Astrocyte (in vitro differentiated cells and primary cell): ENCODE measurements at regions not wholly inside any gene's neighbourhood (a gene's known extent, or its start where the extent isn't known, plus 50 kb on each side); places are given as distances from the start of the nearest gene placed in this dataset.

ENCODE experiments used
- DNase-seq: peaks from one replicate; pipeline ENCODE4 v3.0.0-alpha.2; 2010; ENCODE audit warnings: low read depth
- FAIRE-seq: peaks from 2 replicates; lab custom pipeline; 2011; peaks lifted over from hg19 to GRCh38; lab: Jason Lieb, UNC
- H2AFZ ChIP-seq: 2 replicates; pipeline ENCODE4 v1.6.0; 2012; ENCODE audit warnings: low read depth, low read length, inconsistent platforms
- H3K27ac ChIP-seq: 2 replicates; pipeline ENCODE4 v1.5.1; 2011; ENCODE audit warnings: low read depth, low read length, inconsistent platforms
- H3K27me3 ChIP-seq: 2 replicates; pipeline ENCODE4 v1.6.0; 2011; ENCODE audit warnings: low read length, inconsistent platforms; ENCODE audit not compliant: insufficient read depth
- H3K36me3 ChIP-seq: 2 replicates; pipeline ENCODE4 v1.5.1; 2011; ENCODE audit warnings: low read length, inconsistent platforms; ENCODE audit not compliant: insufficient read depth
- H3K4me1 ChIP-seq: 2 replicates; pipeline ENCODE4 v1.5.1; 2011; ENCODE audit warnings: low read length, inconsistent platforms; ENCODE audit not compliant: insufficient read depth
- H3K4me2 ChIP-seq: 2 replicates; pipeline ENCODE4 v1.6.0; 2012; ENCODE audit warnings: low read length, inconsistent platforms
- H3K4me3 ChIP-seq: 2 replicates; pipeline ENCODE4 v1.5.1; 2011; ENCODE audit warnings: low read depth, mild to moderate bottlenecking, low read length, inconsistent platforms; ENCODE audit not compliant: insufficient read depth
- H3K79me2 ChIP-seq: 2 replicates; pipeline ENCODE4 v1.6.0; 2012; ENCODE audit warnings: mild to moderate bottlenecking, low read length, inconsistent platforms; ENCODE audit not compliant: insufficient read depth
- H3K9ac ChIP-seq: 2 replicates; pipeline ENCODE4 v1.6.0; 2012; ENCODE audit warnings: mild to moderate bottlenecking, low read length, inconsistent platforms
- H3K9me3 ChIP-seq: 2 replicates; pipeline ENCODE4 v1.5.1; 2012; ENCODE audit warnings: low read depth, mild to moderate bottlenecking, low read length, inconsistent platforms; ENCODE audit not compliant: insufficient read depth
- H4K20me1 ChIP-seq: 2 replicates; pipeline ENCODE4 v1.6.0; 2012; ENCODE audit warnings: low read length, inconsistent platforms; ENCODE audit not compliant: insufficient read depth
- H3K27ac Mint-ChIP-seq: one replicate; pipeline ENCODE4 v1.8.0; 2021; ENCODE audit warnings: mild to moderate bottlenecking, mixed read lengths; ENCODE audit not compliant: unreplicated experiment
- H3K27me3 Mint-ChIP-seq: one replicate; pipeline ENCODE4 v1.8.0; 2021; ENCODE audit warnings: low read depth, mixed read lengths; ENCODE audit not compliant: unreplicated experiment
- H3K36me3 Mint-ChIP-seq: one replicate; pipeline ENCODE4 v1.8.0; 2021; ENCODE audit warnings: low read depth, mixed read lengths; ENCODE audit not compliant: unreplicated experiment
- H3K4me1 Mint-ChIP-seq: one replicate; pipeline ENCODE4 v1.8.0; 2021; ENCODE audit warnings: low read depth, mixed read lengths; ENCODE audit not compliant: unreplicated experiment
- H3K4me3 Mint-ChIP-seq: one replicate; pipeline ENCODE4 v1.8.0; 2021; ENCODE audit warnings: mild to moderate bottlenecking, moderate library complexity, mixed read lengths; ENCODE audit not compliant: unreplicated experiment
- H3K9me3 Mint-ChIP-seq: one replicate; pipeline ENCODE4 v1.8.0; 2021; ENCODE audit warnings: mild to moderate bottlenecking, mixed read lengths; ENCODE audit not compliant: unreplicated experiment
- EZH2 ChIP-seq: IDR thresholded peaks from 2 replicates; pipeline ENCODE4 v1.6.1; 2012; ENCODE audit warnings: mild to moderate bottlenecking, low read length, inconsistent platforms; ENCODE audit not compliant: insufficient read depth
- TF ChIP-seq, protein P1 (sequence below): IDR thresholded peaks from 2 replicates; pipeline ENCODE4 v1.5.1; 2011; ENCODE audit warnings: low read depth, mild to moderate bottlenecking, inconsistent platforms, low read length, moderate library complexity; ENCODE audit not compliant: insufficient read depth

GRCh38 chr1:34549199-34549598 lies 205.6 kb upstream of the GJB5 start:
- Mint-ChIP-seq H3K27me3 (peaks cover 17% of the 10 kb centered on the region), H3K9me3 (peaks cover 3% of the 10 kb centered on the region), H3K27ac (no peak overlapping the region), H3K4me1 (no peaks in the 10 kb centered on the region), H3K36me3 (no peaks in the 10 kb centered on the region), H3K4me3 (no peak overlapping the region)
- Histone ChIP-seq H3K4me3 (no peak overlapping the region), H3K9ac (no peak overlapping the region), H4K20me1 (no peaks in the 10 kb centered on the region), H3K27me3 (no peaks in the 10 kb centered on the region), H3K36me3 (no peaks in the 10 kb centered on the region), H3K9me3 (peaks cover 6% of the 10 kb centered on the region), H2AFZ (no peak overlapping the region), H3K4me1 (no peaks in the 10 kb centered on the region), H3K27ac (no peak overlapping the region), H3K79me2 (no peaks in the 10 kb centered on the region), H3K4me2 (no peak overlapping the region)
- FAIRE-seq (no peak), DNase-seq (no peak)
- TF ChIP-seq, protein P1, sequence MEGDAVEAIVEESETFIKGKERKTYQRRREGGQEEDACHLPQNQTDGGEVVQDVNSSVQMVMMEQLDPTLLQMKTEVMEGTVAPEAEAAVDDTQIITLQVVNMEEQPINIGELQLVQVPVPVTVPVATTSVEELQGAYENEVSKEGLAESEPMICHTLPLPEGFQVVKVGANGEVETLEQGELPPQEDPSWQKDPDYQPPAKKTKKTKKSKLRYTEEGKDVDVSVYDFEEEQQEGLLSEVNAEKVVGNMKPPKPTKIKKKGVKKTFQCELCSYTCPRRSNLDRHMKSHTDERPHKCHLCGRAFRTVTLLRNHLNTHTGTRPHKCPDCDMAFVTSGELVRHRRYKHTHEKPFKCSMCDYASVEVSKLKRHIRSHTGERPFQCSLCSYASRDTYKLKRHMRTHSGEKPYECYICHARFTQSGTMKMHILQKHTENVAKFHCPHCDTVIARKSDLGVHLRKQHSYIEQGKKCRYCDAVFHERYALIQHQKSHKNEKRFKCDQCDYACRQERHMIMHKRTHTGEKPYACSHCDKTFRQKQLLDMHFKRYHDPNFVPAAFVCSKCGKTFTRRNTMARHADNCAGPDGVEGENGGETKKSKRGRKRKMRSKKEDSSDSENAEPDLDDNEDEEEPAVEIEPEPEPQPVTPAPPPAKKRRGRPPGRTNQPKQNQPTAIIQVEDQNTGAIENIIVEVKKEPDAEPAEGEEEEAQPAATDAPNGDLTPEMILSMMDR: no peak
- no peak for TF ChIP-seq EZH2

GRCh38 chr1:34578306-34578705 lies 176.5 kb upstream of the GJB5 start:
- Histone ChIP-seq H3K9ac (no peak overlapping the region), H4K20me1 (no peaks in the 10 kb centered on the region), H3K27ac (no peak overlapping the region), H3K4me2 (no peak overlapping the region), H3K4me3 (no peak overlapping the region), H3K4me1 (no peaks in the 10 kb centered on the region), H3K36me3 (no peaks in the 10 kb centered on the region), H3K9me3 (no peaks in the 10 kb centered on the region), H2AFZ (no peak overlapping the region), H3K27me3 (no peaks in the 10 kb centered on the region), H3K79me2 (no peaks in the 10 kb centered on the region)
- TF ChIP-seq, protein P1: no peak
- no peak for TF ChIP-seq EZH2
- H3K9me3 Mint-ChIP-seq: peaks cover 2% of the 10 kb centered on the region
- H3K4me3 Mint-ChIP-seq: no peak overlapping the region
- H3K36me3 Mint-ChIP-seq: no peaks in the 10 kb centered on the region
- FAIRE-seq (no peak), DNase-seq (no peak)
- H3K27me3 Mint-ChIP-seq: peaks cover 11% of the 10 kb centered on the region
- no peaks in the 10 kb centered on the region for H3K4me1 Mint-ChIP-seq
- no peak overlapping the region for H3K27ac Mint-ChIP-seq

DNA sequence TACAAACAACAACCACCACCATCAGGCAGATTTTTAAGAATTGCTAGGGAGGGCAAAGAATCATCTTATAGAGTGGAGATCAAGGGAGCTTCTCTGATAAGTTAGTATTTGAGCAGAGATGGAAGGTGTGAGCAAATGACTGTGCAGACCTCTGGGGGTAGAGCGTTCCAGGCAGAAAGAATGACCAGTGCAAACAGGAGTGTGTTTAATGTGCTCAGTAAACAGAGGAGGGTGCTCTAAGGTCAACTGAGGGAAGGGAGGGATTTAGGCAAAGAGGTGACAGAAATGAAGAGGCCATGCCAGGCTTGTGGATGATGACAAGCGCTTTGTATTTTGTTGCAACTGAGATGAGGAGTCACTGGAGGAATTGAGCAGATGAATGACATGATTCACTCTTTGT lies 172.5 kb upstream of the GJB5 start:
- Mint-ChIP-seq H3K4me1 (no peaks in the 10 kb centered on the region), H3K27ac (no peak overlapping the region), H3K27me3 (peaks cover 23% of the 10 kb centered on the region), H3K9me3 (peaks cover 2% of the 10 kb centered on the region), H3K36me3 (no peaks in the 10 kb centered on the region), H3K4me3 (no peak overlapping the region)
- no peaks in the 10 kb centered on the region for H3K36me3 ChIP-seq
- DNase-seq (no peak), FAIRE-seq (no peak)
- H3K9me3 ChIP-seq: no peaks in the 10 kb centered on the region
- H4K20me1 ChIP-seq: no peaks in the 10 kb centered on the region
- H3K4me2 ChIP-seq: no peak overlapping the region
- no peak overlapping the region for H2AFZ ChIP-seq
- no peaks in the 10 kb centered on the region for H3K79me2 ChIP-seq
- no peak overlapping the region for H3K4me3 ChIP-seq
- no peak overlapping the region for H3K27ac ChIP-seq
- no peak overlapping the region for H3K9ac ChIP-seq
- H3K4me1 ChIP-seq: no peaks in the 10 kb centered on the region
- no peak for TF ChIP-seq EZH2
- TF ChIP-seq, protein P1: no peak
- no peaks in the 10 kb centered on the region for H3K27me3 ChIP-seq
